HG03439 (cell line): ENCODE measurements at regions not wholly inside any gene's neighbourhood (a gene's known extent, or its start where the extent isn't known, plus 50 kb on each side); places are given as distances from the start of the nearest gene placed in this dataset.
A peak's percentile ranks its signal among the peaks of the same experiment; 100 is the strongest.
"Not testable (repeated sequence)": the region's sequence is repeated elsewhere in the genome, so short reads cannot be mapped to it uniquely, and the experiment has no call there.

Source experiments
- ATAC-seq: cut with Tn5 transposase; IDR thresholded peaks from one replicate; pipeline ENCODE4 v1.9.1; 2021; ENCODE audit warnings: mild to moderate bottlenecking, moderate library complexity; ENCODE audit not compliant: unreplicated experiment

DNA sequence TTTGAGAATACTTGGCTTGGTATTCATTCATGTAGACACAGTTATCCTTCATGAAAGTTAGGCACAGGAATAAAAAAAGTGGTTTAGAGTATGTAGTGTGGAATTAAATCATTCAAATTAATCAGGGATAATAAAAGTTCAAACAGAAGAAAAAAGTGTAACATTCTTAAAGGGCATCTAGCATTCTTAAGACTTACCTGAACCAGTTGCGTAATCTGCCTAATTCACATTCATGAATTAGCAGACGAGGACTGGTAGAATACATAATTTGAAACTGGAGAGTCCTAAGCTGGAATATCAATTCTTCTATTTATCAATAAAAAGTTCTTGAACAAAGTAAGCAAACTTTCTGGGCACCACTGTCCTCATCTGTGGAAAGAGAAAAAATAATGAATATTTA is 157.0 kb upstream of the DEPDC1 start:
- no peak for ATAC-seq

DNA sequence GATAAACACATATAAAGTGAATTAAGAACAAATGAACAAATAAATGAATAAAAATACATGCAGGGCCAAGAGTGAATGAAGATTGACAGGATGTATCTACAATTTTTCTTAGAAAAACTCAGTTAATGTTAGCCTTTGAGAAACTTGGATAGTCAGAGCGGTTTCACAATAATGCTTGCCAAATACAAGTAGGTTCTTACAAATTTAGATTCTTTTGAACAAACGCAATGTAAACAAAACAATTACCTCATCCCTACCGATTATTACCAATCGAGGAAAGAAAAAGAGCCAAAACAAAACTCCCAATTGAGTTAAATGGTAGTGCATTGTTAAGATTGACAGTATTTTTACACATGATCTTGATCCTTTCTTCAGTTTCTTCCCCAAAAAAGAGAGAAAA is 176.9 kb upstream of the DEPDC1 start:
- ATAC-seq = no peak

DNA sequence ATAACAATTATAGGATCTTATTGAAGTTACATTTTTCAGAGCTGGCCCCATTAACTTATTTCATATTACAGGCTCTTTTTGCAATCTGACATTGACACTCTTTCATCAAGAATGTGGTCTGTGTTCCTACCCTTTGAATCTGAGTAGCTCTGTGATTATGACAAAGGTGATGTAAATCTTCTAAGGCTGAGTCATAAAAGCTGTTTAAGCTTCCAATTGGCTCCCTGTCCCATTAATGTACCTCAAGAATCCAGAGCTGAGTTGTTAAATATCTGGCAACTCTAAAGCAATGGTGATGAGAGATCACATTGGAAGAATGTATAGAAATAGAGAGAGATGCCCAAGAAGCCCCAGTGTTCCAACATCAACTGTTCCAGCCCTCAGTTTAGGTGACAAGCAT is 178.5 kb upstream of the DEPDC1 start:
- ATAC-seq = no peak

DNA sequence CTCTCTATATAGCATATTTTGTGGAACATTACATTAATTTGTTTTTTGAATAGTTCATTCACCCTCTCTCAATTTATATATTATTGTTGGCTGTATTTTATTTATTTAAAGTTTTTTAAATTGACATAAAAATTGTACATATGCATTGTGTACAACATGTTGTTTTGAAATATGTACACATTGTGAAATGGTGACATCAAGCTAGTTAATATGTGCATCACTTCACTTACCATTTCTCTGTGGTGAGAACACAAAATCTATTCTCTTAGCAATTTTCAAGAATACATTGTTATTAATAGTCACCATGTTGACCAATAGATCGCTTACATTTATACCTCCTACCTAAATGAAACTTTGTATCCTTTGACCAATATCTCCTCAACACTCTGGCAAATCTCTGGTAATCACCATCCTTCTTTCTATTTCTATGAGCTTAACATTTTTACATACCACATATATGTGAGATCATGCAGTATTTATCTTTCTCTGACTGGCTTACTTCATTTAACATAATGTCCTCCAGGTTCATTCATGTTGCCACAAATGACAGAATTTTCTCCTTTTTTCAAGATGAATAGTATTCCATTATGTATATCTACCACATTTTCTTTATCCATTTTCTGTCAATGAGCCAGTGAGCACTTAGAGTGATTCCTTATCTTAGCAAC is 180.9 kb upstream of the DEPDC1 start:
- no peak for ATAC-seq

DNA sequence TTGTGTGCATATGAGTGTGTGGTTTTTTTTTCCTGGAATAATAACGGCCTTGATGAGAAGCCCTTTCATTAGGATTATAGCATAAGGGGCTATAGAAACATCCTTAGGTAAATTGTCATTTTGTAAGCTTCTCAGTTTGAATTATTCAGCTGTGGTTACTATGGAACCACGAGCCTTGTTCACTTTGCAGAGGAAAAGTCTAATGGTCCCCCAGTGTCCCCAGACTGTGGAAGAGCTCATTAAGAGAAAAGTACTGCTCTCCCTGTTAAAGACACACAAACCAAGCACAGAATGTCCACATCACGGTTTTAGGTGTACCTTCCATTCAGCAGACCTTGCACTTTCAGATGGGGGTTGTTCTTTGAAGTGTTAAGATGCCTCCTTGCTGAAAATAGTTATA is 199.3 kb upstream of the DEPDC1 start:
- ATAC-seq = no peak

DNA sequence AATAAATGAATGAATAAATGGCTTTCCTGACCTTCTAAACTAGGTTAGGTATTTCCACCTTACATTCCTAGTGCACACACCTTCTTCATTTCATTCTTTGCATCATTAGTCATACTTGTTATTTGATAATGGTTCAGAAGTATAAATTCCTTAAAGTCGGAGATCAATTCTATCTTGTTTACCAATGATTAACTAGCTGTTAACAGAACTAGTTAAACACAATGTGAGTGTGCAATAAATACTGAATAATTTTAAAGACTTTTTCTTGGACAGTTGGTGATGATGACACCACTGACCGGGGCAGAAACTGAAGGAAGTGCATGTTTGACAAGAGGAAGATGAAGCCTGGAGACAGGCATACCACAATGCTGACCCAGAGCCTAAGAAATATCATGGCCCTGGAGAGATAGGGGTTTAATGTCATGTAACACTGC is 207.1 kb upstream of the DEPDC1 start:
- no peak for ATAC-seq

DNA sequence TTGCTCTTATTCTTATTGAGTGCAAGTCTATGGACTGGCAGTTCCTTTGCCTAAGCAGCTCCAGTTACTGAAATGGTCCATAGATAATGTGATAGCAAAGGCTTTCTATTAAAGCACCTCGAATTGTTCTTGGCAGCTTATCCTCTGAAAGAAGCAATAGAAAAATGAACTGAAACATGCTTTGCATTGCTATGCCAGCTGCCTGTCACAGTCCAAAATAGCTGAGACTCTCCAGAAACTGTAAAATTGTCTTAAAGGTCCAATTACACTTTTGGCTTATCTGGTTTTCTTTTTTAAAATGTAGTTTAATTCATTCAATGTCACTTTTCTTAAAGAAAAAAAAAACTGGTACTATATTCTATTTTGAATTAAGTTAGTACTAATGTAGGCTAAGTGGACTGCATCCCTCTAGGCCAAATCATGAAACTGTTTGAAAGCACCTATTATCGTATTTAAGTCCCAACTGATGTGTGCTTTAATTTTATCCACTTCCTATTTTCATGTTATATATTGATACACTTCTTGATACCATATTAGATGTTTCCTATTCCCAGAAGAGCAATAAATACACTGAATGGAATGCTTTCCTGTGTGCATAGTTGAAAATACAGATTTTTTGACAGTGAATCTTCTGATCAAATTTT is 208.0 kb upstream of the DEPDC1 start:
- ATAC-seq = no peak

DNA sequence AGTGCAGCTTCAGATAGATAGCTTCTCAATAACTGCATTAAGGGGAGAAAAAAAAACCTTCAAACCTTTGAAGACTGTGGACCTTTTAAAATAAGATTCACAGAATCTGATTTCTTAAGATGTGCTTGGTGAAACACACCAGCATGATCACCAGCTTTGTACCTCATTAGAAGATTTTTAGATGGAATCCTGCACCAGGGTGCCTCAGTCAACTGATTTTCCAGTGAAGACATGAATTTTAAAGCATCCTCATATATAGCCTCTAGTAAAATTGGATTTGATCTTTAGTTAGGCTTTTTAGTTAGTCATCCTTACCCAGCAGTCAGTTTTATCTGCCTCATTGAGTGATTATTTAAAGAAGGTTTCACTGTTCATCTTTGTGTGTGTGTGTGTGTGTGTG is 208.6 kb upstream of the DEPDC1 start:
- no peak for ATAC-seq

DNA sequence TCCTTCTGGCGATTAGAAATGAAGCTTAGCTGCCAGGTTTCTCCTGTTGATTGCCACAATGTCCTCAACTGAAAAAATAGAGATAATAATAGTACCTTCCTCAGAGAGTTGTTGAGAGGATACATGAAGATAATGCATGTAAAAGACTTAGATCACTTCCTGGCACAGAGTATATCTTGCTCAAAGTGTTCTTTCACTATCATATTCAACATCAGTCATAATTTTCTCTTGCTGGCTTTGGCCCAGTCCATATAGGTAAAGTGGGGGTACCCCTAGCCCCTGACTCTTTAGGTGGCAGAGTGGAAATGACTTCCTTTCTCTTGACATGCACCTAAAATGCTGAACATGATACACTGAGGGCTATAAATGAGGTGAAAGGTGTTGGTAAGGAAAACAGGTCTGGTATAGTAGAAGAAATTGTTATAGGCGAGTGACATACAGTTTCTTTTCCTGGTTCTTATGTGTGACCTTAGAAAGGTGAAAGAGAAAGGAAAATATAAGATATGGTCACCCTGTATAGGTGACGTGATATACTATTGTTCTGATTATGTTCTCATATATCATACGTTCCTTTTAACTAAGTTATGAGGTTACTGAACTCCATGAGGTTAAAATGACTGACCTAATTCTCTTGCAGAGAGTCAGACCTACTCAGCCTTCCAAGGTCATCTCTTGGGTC is 209.9 kb upstream of the DEPDC1 start:
- peak; percentile 58 for ATAC-seq

DNA sequence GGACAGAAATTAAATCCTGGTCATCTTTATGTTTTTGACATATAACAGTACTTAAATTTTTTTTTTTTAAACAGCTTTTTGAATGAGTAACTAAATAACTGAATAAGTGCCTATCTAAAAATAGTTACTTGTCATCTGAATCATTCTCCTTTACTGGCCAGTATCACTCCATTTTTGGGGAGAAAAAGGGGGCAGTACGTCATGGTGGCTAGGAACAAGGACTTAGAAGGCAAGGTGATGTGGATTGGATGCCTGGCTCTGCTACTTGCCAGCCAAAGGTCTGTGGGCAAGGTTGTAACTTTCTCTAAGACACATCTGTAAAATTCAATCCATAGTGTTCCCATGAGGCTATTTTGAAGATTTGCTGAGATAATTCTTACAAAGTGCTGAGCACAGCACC is 220.4 kb upstream of the DEPDC1 start:
- no peak for ATAC-seq

DNA sequence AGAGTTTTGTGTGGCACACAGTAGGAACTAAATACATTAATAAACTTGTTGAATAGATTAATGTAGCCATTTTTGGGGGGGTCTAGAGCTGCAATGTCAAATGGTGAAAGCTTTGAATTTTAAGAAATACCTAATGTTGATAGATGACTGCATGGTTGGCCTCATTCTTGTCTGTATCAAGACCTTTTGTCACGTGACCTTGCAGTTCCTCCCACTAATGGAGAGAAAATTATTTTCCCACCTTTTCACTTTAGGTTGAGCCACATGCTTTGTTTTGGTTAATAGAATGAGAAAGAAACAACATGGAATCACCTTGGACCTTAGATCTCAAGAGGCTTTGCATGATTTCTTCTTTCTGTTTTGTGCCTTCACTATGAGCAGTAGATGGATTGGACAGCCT is 223.6 kb upstream of the DEPDC1 start:
- no peak for ATAC-seq

DNA sequence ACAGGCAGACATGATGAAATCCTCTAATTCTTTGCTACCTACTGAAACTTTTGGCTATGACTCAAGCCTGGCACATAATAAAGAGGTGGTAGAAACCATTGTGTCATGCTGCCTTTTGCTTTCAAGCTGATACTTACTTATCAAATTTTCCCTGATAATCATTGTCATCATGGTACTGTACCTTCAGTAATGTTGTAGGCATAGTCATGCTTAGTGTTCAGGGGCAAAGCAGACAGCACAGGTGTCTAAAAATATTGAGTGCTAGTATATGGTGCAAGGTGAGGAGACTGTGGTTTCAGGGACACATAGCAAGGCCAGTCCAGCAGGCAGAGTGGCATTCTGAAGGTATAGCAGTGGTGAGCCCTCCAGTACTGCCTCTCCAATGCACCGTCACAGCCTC is 226.9 kb upstream of the DEPDC1 start:
- no peak for ATAC-seq

DNA sequence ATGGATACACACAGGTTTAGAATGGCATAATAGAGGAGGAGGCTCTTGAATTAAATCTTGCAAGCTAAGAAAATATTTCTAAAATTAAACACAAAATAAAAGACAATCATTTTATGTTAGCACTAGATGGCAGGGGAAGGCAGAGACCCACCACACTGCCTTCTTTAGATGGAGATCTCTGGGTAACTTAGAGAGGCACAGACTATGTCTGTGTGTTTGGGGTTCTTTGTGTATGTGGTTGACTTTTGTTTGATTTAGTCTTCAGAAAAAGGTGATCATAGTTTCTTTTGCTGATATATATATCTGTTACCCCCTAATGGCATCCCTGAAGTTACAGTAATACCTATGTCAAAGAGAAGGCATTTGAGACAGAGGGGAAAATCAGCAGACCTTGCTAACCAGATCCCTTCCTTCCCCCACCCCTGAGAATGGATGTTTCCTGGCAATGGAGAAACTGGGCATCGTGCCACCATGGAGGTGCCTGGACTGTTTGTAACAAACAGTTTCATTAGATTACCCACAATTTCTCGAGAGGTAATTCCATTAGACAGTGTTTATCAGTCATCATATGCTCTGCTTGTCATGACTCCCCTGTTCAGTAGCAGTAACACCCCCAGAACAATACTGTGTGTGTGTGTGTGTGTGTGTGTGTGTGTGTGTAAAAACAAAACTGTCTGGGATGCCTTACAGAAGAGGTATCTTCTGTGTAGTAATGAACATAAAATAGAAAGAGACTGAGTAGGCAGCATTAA is 228.3 kb upstream of the DEPDC1 start:
- no peak for ATAC-seq

DNA sequence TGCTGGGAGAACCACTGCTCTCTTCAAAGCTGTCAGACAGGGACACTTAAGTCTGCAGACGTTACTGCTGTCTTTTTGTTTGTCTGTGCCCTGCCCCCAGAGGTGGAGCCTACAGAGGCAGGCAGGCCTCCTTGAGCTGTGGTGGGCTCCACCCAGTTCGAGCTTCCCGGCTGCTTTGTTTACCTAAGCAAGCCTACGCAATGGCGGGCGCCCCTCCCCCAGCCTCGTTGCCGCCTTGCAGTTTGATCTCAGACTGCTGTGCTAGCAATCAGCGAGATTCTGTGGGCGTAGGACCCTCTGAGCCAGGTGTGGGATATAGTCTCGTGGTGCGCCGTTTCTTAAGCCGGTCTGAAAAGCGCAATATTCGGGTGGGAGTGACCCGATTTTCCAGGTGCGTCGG is 242.6 kb upstream of the DEPDC1 start:
- ATAC-seq = not testable (repeated sequence)

DNA sequence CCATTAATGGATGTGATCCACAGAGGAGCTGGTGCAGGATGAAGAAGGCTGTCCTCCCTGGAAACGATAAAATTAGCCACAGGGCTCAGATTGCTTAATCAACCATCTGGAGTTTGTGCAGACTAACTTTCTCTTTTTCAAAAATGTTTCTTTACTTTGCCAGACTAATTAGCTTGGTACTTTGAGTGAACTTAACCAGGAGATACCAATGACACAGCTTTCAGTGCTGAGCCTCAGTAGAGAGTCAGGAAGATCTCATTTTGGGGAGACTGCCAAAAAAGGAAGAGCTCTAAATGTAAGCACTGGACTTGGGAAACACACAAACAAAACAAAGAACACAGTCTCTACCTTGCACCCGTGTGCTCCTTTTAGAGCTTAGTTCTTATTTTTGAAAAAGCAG is 248.1 kb upstream of the DEPDC1 start:
- no peak for ATAC-seq

DNA sequence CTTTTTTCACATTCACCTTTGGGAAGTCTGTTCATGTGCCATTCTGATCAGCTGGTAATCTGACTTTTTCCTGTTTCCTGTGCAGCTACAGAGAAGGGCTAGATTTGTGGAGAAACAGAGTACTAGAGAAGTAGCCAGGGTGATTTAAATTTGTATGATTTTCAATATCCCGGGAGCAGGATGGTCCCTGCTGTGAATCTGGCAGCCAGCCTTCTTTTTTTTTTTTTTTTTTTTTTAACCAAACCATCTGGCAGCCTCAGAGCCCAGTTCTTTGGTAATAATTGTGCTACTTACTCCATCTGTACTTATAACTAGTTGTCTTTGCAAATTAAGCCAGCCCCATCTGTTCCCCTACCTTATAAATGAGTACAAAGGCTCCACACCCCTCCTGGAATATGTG is 248.6 kb upstream of the DEPDC1 start:
- ATAC-seq = no peak

DNA sequence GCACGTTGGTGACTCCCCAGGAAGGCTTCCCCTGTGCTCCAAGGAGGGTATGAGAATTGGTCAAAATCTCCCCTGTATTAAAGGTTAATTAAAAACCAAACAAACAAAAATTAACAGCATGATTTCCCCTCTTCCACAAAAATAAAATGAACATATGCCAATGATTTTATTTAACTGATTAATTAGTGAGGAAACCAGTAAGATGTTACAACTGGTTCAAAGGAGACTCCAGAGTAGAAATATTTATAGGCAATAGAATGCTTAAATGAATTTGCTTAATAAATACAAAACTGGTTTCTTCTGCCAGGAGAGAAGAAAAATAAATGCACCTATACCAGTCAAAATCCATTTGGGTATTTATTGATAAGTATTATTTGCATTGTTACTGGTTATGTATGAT is 249.5 kb upstream of the DEPDC1 start:
- no peak for ATAC-seq

DNA sequence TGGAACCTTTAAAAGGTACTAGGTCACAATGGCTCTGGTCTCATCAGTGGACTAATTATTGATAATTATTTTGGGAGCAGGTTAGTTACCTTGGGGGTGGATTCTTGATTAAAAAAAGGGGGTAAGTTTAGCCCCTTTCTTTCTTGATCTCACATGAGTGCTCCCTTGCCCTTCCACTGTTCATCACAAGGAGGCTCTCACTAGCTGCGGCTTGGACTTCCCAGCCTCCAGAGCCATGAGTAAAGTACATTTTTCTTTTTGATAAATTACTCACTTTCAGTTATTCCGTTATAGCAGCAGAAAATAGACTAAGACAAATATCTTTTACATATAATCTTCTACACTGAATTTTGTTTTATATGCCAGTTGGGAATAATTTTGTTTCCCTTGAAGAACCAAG is 254.8 kb upstream of the DEPDC1 start:
- no peak for ATAC-seq

DNA sequence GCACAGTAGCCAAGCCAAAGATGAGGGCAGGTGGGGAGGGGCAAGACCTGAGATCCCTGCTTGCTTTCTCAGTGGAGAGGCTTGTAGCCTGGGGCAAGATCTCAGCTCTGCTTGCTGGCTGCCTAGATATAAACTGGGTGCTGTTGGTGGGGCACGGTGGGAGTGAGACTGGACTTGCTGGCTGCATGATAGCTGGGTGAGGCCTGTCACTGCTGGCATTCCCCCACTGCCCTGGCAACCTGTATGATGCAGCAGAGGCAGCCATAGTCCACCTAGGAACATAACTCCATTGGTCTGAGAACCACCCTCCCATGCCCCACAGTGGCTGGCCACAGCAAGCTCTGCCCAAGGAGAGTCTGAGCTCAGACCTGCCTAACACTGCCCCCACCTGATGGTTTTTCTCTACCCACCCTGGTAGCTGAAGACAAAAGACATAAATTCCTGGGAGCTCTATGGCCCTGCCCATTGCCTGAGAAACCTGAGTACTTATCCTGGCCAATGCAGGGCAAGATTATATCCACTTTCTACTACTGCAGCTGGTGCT is 261.9 kb upstream of the DEPDC1 start:
- ATAC-seq = no peak

DNA sequence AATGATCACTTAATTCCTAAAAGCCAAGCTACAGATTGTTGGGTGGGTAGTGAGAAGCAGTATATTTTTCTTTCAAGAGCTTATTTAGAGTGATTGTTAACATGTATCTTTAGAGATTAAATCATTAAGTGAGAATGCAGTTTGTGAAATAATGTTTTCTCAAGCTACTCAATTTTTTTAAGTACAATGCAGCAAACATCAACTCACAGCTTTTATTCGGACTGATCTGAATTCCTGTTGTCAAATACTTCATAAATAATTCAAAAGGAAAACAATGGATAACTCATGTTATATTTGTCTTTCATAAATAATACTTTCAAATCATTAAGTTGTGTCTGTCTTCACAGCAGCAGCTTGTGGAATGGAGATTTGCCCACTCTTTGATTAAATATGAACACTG is 271.1 kb upstream of the DEPDC1 start:
- ATAC-seq = no peak

DNA sequence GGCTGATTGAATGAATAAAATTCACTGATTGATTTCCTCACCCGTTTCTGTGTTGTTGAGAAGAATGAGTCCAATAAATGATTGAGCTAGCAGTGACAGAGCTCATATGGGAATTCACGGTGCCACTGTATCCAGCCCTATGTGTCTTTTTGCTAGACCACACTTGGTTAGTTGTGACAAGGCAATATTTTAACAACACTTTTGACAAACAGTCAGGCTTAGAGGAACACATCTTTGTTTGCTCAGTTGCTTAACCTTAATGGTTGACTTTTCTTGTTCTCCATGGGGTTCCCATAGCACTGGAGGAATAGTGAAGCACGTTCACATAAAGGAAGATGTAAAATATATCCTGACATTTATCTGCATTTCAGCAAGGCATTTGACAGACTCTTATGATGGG is 273.9 kb upstream of the DEPDC1 start:
- ATAC-seq = no peak
